ENCODE measurements at regions not wholly inside any gene's neighbourhood (a gene's known extent, or its start where the extent isn't known, plus 50 kb on each side); places are given as distances from the start of the nearest gene placed in this dataset.
"Not testable (repeated sequence)": the region's sequence is repeated elsewhere in the genome, so short reads cannot be mapped to it uniquely, and the experiment has no call there.

- DNase-seq (ENCODE audit: low spot score), result no peak
- no peak for TF ChIP-seq CTCF (IDR thresholded peaks at IDR 0.05; ENCODE audit: borderline replicate concordance, control extremely low read depth, extremely low read depth, insufficient read depth, missing control alignments)
- in situ Hi-C loops (cut with MboI; ENCODE audit: low sequenced_read_pairs, unreplicated experiment), result no loop called here
These were observed 191.2 kb upstream of the ARPP21 start for GRCh38 chr3:35448121-35448520.

- in situ Hi-C loops (cut with MboI; ENCODE audit: low sequenced_read_pairs, unreplicated experiment), result no loop called here
- TF ChIP-seq CTCF (IDR thresholded peaks at IDR 0.05; ENCODE audit: borderline replicate concordance, control extremely low read depth, extremely low read depth, insufficient read depth, missing control alignments), result no peak
- no peak for DNase-seq (ENCODE audit: low spot score)
These were observed 190.6 kb upstream of the ARPP21 start for GRCh38 chr3:35448681-35449080.

GRCh38 chr3:35454819-35455218 is 184.5 kb upstream of the ARPP21 start:
- DNase-seq (ENCODE audit: low spot score); in situ Hi-C loops (cut with MboI; ENCODE audit: low sequenced_read_pairs, unreplicated experiment): not testable (repeated sequence)

- no peak for TF ChIP-seq CTCF (IDR thresholded peaks at IDR 0.05; ENCODE audit: borderline replicate concordance, control extremely low read depth, extremely low read depth, insufficient read depth, missing control alignments)
- in situ Hi-C loops (cut with MboI; ENCODE audit: low sequenced_read_pairs, unreplicated experiment), result no loop called here
- DNase-seq (ENCODE audit: low spot score), result no peak
These were observed 165.4 kb upstream of the ARPP21 start for GRCh38 chr3:35473956-35474355.

GRCh38 chr3:35482566-35482965 is 156.8 kb upstream of the ARPP21 start:
- in situ Hi-C loops (cut with MboI; ENCODE audit: low sequenced_read_pairs, unreplicated experiment); DNase-seq (ENCODE audit: low spot score): not testable (repeated sequence)

GRCh38 chr3:35483131-35483530 is 156.2 kb upstream of the ARPP21 start:
- DNase-seq (ENCODE audit: low spot score), result no peak
- in situ Hi-C loops (cut with MboI; ENCODE audit: low sequenced_read_pairs, unreplicated experiment), result no loop called here
- no peak for TF ChIP-seq CTCF (IDR thresholded peaks at IDR 0.05; ENCODE audit: borderline replicate concordance, control extremely low read depth, extremely low read depth, insufficient read depth, missing control alignments)

GRCh38 chr3:35484929-35485530 is 154.3 kb upstream of the ARPP21 start:
- no peak for TF ChIP-seq CTCF (IDR thresholded peaks at IDR 0.05; ENCODE audit: borderline replicate concordance, control extremely low read depth, extremely low read depth, insufficient read depth, missing control alignments)
- no peak for DNase-seq (ENCODE audit: low spot score)
- in situ Hi-C loops (cut with MboI; ENCODE audit: low sequenced_read_pairs, unreplicated experiment), result no loop called here

- in situ Hi-C loops (cut with MboI; ENCODE audit: low sequenced_read_pairs, unreplicated experiment), result no loop called here
- DNase-seq (ENCODE audit: low spot score), result no peak
- TF ChIP-seq CTCF (IDR thresholded peaks at IDR 0.05; ENCODE audit: borderline replicate concordance, control extremely low read depth, extremely low read depth, insufficient read depth, missing control alignments), result no peak
These were observed 153.0 kb upstream of the ARPP21 start for GRCh38 chr3:35486295-35486694.
